Loucy (cell line): ENCODE measurements at regions not wholly inside any gene's neighbourhood (a gene's known extent, or its start where the extent isn't known, plus 50 kb on each side); places are given as distances from the start of the nearest gene placed in this dataset.

ENCODE experiments used
- H2AFZ ChIP-seq: fragments of 200-600 bp; sonication (generic); 2 replicates; pipeline ENCODE4 v1.6.0; 2016; ENCODE audit warnings: antibody characterized with exemption, mild to moderate bottlenecking, low read length, moderate library complexity
- H3F3A ChIP-seq: fragments of 200-600 bp; 2 replicates; pipeline ENCODE4 v1.6.0; 2016; ENCODE audit warnings: antibody characterized with exemption, low read depth, mild to moderate bottlenecking
- H3K27me3 ChIP-seq: fragments of 200-600 bp; sonication (generic); 2 replicates; pipeline ENCODE4 v1.6.1; 2014; ENCODE audit warnings: low read length, mild to moderate bottlenecking; ENCODE audit not compliant: insufficient read depth, poor library complexity, severe bottlenecking
- H3K36me3 ChIP-seq: fragments of 200-600 bp; sonication (generic); 2 replicates; pipeline ENCODE4 v1.6.1; 2016; ENCODE audit warnings: low read length; ENCODE audit not compliant: insufficient read depth
- H3K4me1 ChIP-seq: fragments of 200-600 bp; sonication (generic); 2 replicates; pipeline ENCODE4 v1.5.1; 2014; ENCODE audit warnings: low read length, mild to moderate bottlenecking; ENCODE audit not compliant: insufficient read depth, poor library complexity, severe bottlenecking
- H3K4me2 ChIP-seq: fragments of 200-600 bp; sonication (generic); 2 replicates; pipeline ENCODE4 v1.6.0; 2014; ENCODE audit warnings: antibody characterized with exemption, low read length, low read depth, mild to moderate bottlenecking; ENCODE audit not compliant: poor library complexity, severe bottlenecking
- H3K4me3 ChIP-seq: fragments of 200-600 bp; sonication (generic); 2 replicates; pipeline ENCODE4 v1.5.1; 2014; ENCODE audit warnings: low read length, mild to moderate bottlenecking, mixed read lengths; ENCODE audit not compliant: poor library complexity, severe bottlenecking
- H3K79me2 ChIP-seq: fragments of 200-600 bp; sonication (generic); 2 replicates; pipeline ENCODE4 v1.6.1; 2014; ENCODE audit warnings: low read length; ENCODE audit not compliant: insufficient read depth
- H3K9ac ChIP-seq: fragments of 200-600 bp; sonication (generic); 2 replicates; pipeline ENCODE4 v1.6.0; 2014; ENCODE audit warnings: mild to moderate bottlenecking, low read depth, low read length, moderate library complexity; ENCODE audit not compliant: poor library complexity, severe bottlenecking
- H3K9me2 ChIP-seq: fragments of 200-600 bp; sonication (generic); replicated peaks from 2 replicates; pipeline ENCODE4 v1.6.1; 2016; ENCODE audit warnings: low read depth, low read length, mixed read lengths
- H3K9me3 ChIP-seq: fragments of 200-600 bp; sonication (generic); 2 replicates; pipeline ENCODE4 v1.6.1; 2014; ENCODE audit warnings: mild to moderate bottlenecking, antibody characterized with exemption, low read length, low read depth; ENCODE audit not compliant: insufficient read depth
- H4K20me1 ChIP-seq: fragments of 200-600 bp; sonication (generic); 2 replicates; pipeline ENCODE4 v1.6.0; 2014; ENCODE audit warnings: antibody characterized with exemption, low read length, mild to moderate bottlenecking; ENCODE audit not compliant: insufficient read depth, poor library complexity, severe bottlenecking
- EZH2phosphoT487 ChIP-seq: fragments of 200-600 bp; IDR thresholded peaks from 2 replicates; pipeline ENCODE4 v1.6.1; 2018; ENCODE audit warnings: antibody characterized with exemption, mild to moderate bottlenecking, moderate library complexity, borderline replicate concordance
- TF ChIP-seq, protein P1 (sequence below): fragments of 200-600 bp; sonication (generic); conservative IDR thresholded peaks from 2 replicates; pipeline ENCODE4 v1.5.1; 2014; ENCODE audit warnings: mild to moderate bottlenecking, antibody characterized with exemption, low read length

DNA sequence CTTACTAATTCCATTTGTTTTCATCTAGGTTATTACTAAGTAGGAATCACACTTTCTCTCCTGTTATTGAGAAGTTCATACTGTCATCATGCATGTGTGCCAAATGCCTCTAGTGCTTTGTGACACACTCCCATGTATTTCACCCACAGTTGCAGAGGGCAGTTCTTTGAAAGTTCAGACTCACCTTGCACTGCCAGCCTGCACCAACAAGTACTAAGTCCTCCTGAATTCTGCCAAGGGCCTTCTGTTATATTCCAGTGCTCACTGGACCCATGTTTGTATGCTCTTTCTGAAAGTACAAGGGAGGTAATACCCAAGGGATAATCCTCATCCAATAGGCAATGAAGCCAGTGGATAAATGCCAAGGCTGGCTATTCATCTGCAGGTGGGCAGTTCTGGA is 136.6 kb upstream of the ARPP21 start:
- TF ChIP-seq, protein P1, sequence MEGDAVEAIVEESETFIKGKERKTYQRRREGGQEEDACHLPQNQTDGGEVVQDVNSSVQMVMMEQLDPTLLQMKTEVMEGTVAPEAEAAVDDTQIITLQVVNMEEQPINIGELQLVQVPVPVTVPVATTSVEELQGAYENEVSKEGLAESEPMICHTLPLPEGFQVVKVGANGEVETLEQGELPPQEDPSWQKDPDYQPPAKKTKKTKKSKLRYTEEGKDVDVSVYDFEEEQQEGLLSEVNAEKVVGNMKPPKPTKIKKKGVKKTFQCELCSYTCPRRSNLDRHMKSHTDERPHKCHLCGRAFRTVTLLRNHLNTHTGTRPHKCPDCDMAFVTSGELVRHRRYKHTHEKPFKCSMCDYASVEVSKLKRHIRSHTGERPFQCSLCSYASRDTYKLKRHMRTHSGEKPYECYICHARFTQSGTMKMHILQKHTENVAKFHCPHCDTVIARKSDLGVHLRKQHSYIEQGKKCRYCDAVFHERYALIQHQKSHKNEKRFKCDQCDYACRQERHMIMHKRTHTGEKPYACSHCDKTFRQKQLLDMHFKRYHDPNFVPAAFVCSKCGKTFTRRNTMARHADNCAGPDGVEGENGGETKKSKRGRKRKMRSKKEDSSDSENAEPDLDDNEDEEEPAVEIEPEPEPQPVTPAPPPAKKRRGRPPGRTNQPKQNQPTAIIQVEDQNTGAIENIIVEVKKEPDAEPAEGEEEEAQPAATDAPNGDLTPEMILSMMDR = no peak
- TF ChIP-seq EZH2phosphoT487 = no peak
- Histone ChIP-seq H3F3A (no peaks in the 10 kb centered on the region), H3K4me2 (no peak overlapping the region), H3K36me3 (no peaks in the 10 kb centered on the region), H3K4me3 (no peak overlapping the region), H4K20me1 (no peaks in the 10 kb centered on the region), H3K9me2 (no peaks in the 10 kb centered on the region), H3K9me3 (no peaks in the 10 kb centered on the region), H3K4me1 (no peaks in the 10 kb centered on the region), H3K79me2 (no peaks in the 10 kb centered on the region), H3K27me3 (no peaks in the 10 kb centered on the region), H3K9ac (no peak overlapping the region), H2AFZ (no peak overlapping the region)

DNA sequence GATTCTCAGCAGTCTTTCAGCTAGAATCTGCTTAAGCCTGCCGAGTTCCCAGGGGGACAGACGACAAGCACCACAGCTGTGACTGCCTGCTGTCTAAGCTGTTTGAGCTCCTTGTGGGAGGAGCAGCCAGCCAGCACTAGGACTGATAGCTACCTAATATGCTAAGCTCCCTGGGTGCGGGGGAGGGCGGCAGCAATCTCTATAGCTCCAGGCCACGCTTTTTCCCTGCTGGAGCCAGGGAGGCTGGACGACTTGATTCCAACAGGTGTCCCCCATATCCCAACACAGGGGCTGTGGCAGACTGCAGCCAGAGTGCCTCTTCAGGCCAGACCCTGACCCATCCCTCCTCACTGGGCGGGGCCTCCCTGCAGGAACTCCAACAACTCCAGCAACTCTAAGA is 134.1 kb upstream of the ARPP21 start:
- no peak overlapping the region for H3K4me2 ChIP-seq
- H3K9me3 ChIP-seq = no peaks in the 10 kb centered on the region
- no peak overlapping the region for H3K9ac ChIP-seq
- no peaks in the 10 kb centered on the region for H3K79me2 ChIP-seq
- H3K36me3 ChIP-seq = no peaks in the 10 kb centered on the region
- no peaks in the 10 kb centered on the region for H3K9me2 ChIP-seq
- H4K20me1 ChIP-seq = no peaks in the 10 kb centered on the region
- TF ChIP-seq, protein P1 = no peak
- TF ChIP-seq EZH2phosphoT487 = no peak
- H3F3A ChIP-seq = no peaks in the 10 kb centered on the region
- H3K4me3 ChIP-seq = no peak overlapping the region
- H3K27me3 ChIP-seq = no peaks in the 10 kb centered on the region
- no peaks in the 10 kb centered on the region for H3K4me1 ChIP-seq
- no peak overlapping the region for H2AFZ ChIP-seq

DNA sequence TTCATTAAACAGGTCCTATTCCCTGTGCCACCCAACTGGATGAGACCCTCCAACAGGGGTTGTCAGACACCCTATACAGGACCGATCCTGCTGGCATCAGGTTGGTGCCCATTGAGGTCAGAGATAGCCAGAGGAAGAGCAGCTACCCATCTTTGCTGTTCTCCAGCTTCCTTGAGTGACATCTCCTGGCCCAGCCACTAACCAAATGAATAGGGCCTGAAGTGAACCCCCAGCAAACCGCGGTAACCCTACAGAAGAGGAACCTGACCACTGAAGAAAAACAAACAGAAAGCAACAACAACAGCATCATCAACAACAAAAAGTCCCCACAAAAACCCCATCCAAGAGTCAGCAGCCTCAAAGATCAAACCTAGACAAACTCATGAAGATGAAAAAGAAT is 133.6 kb upstream of the ARPP21 start:
- Histone ChIP-seq H3K4me2 (no peak overlapping the region), H4K20me1 (no peaks in the 10 kb centered on the region), H2AFZ (no peak overlapping the region), H3K79me2 (no peaks in the 10 kb centered on the region), H3K36me3 (no peaks in the 10 kb centered on the region), H3K4me3 (no peak overlapping the region), H3K9me2 (no peaks in the 10 kb centered on the region), H3F3A (no peaks in the 10 kb centered on the region), H3K9me3 (no peaks in the 10 kb centered on the region), H3K9ac (no peak overlapping the region), H3K27me3 (no peaks in the 10 kb centered on the region), H3K4me1 (no peaks in the 10 kb centered on the region)
- TF ChIP-seq, protein P1 = no peak
- TF ChIP-seq EZH2phosphoT487 = no peak
